ENCODE measurements at regions not wholly inside any gene's neighbourhood (a gene's known extent, or its start where the extent isn't known, plus 50 kb on each side); places are given as distances from the start of the nearest gene placed in this dataset.

GRCh38 chr6:122007339-122007738, 392.1 kb upstream of the HSF2 start:
- DNase-seq (ENCODE audit: low spot score) = peak; percentile 48

- DNase-seq (ENCODE audit: low spot score) = peak; percentile 79
Observed at GRCh38 chr6:122008101-122008999, 391.1 kb upstream of the HSF2 start.

- DNase-seq (ENCODE audit: low spot score) = no peak
Observed at GRCh38 chr6:122009000-122009350, 390.5 kb upstream of the HSF2 start.

GRCh38 chr6:122012578-122012977, 386.9 kb upstream of the HSF2 start:
- no peak for DNase-seq (ENCODE audit: low spot score)

GRCh38 chr6:122014961-122015360, 384.5 kb upstream of the HSF2 start:
- DNase-seq (ENCODE audit: low spot score) = no peak

GRCh38 chr6:122020588-122021264, 378.7 kb upstream of the HSF2 start:
- no peak for DNase-seq (ENCODE audit: low spot score)

GRCh38 chr6:122025104-122025503, 374.3 kb upstream of the HSF2 start:
- no peak for DNase-seq (ENCODE audit: low spot score)

- no peak for DNase-seq (ENCODE audit: low spot score)
Observed at GRCh38 chr6:122026582-122027369, 372.7 kb upstream of the HSF2 start.

GRCh38 chr6:122028933-122029522, 370.4 kb upstream of the HSF2 start:
- no peak for DNase-seq (ENCODE audit: low spot score)

- DNase-seq (ENCODE audit: low spot score) = peak; percentile 87
Observed at GRCh38 chr6:122033564-122034181, 365.8 kb upstream of the HSF2 start.

GRCh38 chr6:122035173-122035572, 364.3 kb upstream of the HSF2 start:
- no peak for DNase-seq (ENCODE audit: low spot score)

- no peak for DNase-seq (ENCODE audit: low spot score)
Observed at GRCh38 chr6:122040261-122040660, 359.2 kb upstream of the HSF2 start.

- no peak for DNase-seq (ENCODE audit: low spot score)
Observed at GRCh38 chr6:122042380-122042779, 357.1 kb upstream of the HSF2 start.

GRCh38 chr6:122042960-122043735, 356.3 kb upstream of the HSF2 start:
- DNase-seq (ENCODE audit: low spot score) = no peak

GRCh38 chr6:122048570-122048969, 350.9 kb upstream of the HSF2 start:
- DNase-seq (ENCODE audit: low spot score) = no peak

GRCh38 chr6:122049341-122049740, 350.1 kb upstream of the HSF2 start:
- DNase-seq (ENCODE audit: low spot score) = peak; percentile 47

- no peak for DNase-seq (ENCODE audit: low spot score)
Observed at GRCh38 chr6:122050242-122050755, 349.2 kb upstream of the HSF2 start.

GRCh38 chr6:122052346-122052900, 347.0 kb upstream of the HSF2 start:
- DNase-seq (ENCODE audit: low spot score) = peak; percentile 63

- no peak for DNase-seq (ENCODE audit: low spot score)
Observed at GRCh38 chr6:122059918-122060317, 339.5 kb upstream of the HSF2 start.

- DNase-seq (ENCODE audit: low spot score) = no peak
Observed at GRCh38 chr6:122061855-122062254, 337.6 kb upstream of the HSF2 start.
